H9 (cell line): ENCODE measurements at regions not wholly inside any gene's neighbourhood (a gene's known extent, or its start where the extent isn't known, plus 50 kb on each side); places are given as distances from the start of the nearest gene placed in this dataset.
A peak's percentile ranks its signal among the peaks of the same experiment; 100 is the strongest.

Experiments
- DNase-seq: peaks from one replicate; pipeline ENCODE4 v3.0.0-alpha.2; 2017
- H2AFZ ChIP-seq: one replicate; pipeline ENCODE4 v1.6.1; 2013; ENCODE audit warnings: mild to moderate bottlenecking, low read length, control low read depth, moderate library complexity
- H2AK5ac ChIP-seq: 2 replicates; pipeline ENCODE4 v1.6.1; 2013; ENCODE audit warnings: low read length, control low read depth, mixed read lengths; ENCODE audit not compliant: insufficient read length
- H2BK120ac ChIP-seq: one replicate; pipeline ENCODE4 v1.6.1; 2013; ENCODE audit warnings: low read depth, mild to moderate bottlenecking, low read length, control low read depth, inconsistent platforms; ENCODE audit not compliant: poor library complexity, severe bottlenecking
- H2BK12ac ChIP-seq: 2 replicates; pipeline ENCODE4 v1.6.1; 2013; ENCODE audit warnings: low read length, control low read depth, mixed read lengths, low read depth; ENCODE audit not compliant: insufficient read length
- H2BK15ac ChIP-seq: 2 replicates; pipeline ENCODE4 v1.6.1; 2013; ENCODE audit warnings: low read depth, low read length, control low read depth
- H2BK20ac ChIP-seq: one replicate; pipeline ENCODE4 v1.6.1; 2013; ENCODE audit warnings: low read depth, mild to moderate bottlenecking, low read length, control low read depth, inconsistent platforms; ENCODE audit not compliant: poor library complexity, severe bottlenecking
- H2BK5ac ChIP-seq: 2 replicates; pipeline ENCODE4 v1.6.1; 2013; ENCODE audit warnings: low read length, control low read depth, mixed read lengths; ENCODE audit not compliant: insufficient read length
- H3K14ac ChIP-seq: 2 replicates; pipeline ENCODE4 v1.6.1; 2013; ENCODE audit warnings: low read length, control low read depth; ENCODE audit not compliant: insufficient read depth
- H3K18ac ChIP-seq: 2 replicates; pipeline ENCODE4 v1.6.1; 2013; ENCODE audit warnings: low read depth, mild to moderate bottlenecking, mixed read lengths, low read length, control low read depth; ENCODE audit not compliant: insufficient read length
- H3K23ac ChIP-seq: 2 replicates; pipeline ENCODE4 v1.6.1; 2013; ENCODE audit warnings: low read length, control low read depth, mixed read lengths, low read depth; ENCODE audit not compliant: insufficient read length
- H3K23me2 ChIP-seq: 2 replicates; pipeline ENCODE4 v1.6.1; 2013; ENCODE audit warnings: low read depth, mild to moderate bottlenecking, mixed read lengths, low read length, control low read depth; ENCODE audit not compliant: insufficient read length, poor library complexity, severe bottlenecking
- H3K27ac ChIP-seq: 2 replicates; pipeline ENCODE4 v1.5.1; 2013; ENCODE audit warnings: low read length, control low read depth, mixed read lengths, low read depth; ENCODE audit not compliant: insufficient read length
- H3K27me3 ChIP-seq: 2 replicates; pipeline ENCODE4 v1.6.1; 2013; ENCODE audit warnings: low read length, control low read depth, inconsistent platforms; ENCODE audit not compliant: insufficient read depth
- H3K4ac ChIP-seq: 2 replicates; pipeline ENCODE4 v1.6.1; 2013; ENCODE audit warnings: low read depth, mild to moderate bottlenecking, control low read depth, inconsistent platforms, low read length, moderate library complexity
- H3K4me1 ChIP-seq: 2 replicates; pipeline ENCODE4 v1.6.1; 2013; ENCODE audit warnings: low read length, control low read depth, inconsistent platforms; ENCODE audit not compliant: insufficient read depth
- H3K4me2 ChIP-seq: 2 replicates; pipeline ENCODE4 v1.6.1; 2013; ENCODE audit warnings: low read length, control low read depth, mixed read lengths; ENCODE audit not compliant: insufficient read length, insufficient read depth
- H3K56ac ChIP-seq: 2 replicates; pipeline ENCODE4 v1.6.1; 2013; ENCODE audit warnings: low read depth, mild to moderate bottlenecking, mixed read lengths, low read length, control low read depth; ENCODE audit not compliant: insufficient read length
- H3K79me1 ChIP-seq: 2 replicates; pipeline ENCODE4 v1.6.1; 2013; ENCODE audit warnings: low read depth, mild to moderate bottlenecking, moderate library complexity, low read length, control low read depth, inconsistent platforms; ENCODE audit not compliant: insufficient read depth, poor library complexity, severe bottlenecking
- H3K79me2 ChIP-seq: 2 replicates; pipeline ENCODE4 v1.6.1; 2013; ENCODE audit warnings: low read length, control low read depth, inconsistent platforms; ENCODE audit not compliant: insufficient read depth
- H3K9ac ChIP-seq: 2 replicates; pipeline ENCODE4 v1.6.1; 2013; ENCODE audit warnings: low read length, control low read depth, mixed read lengths; ENCODE audit not compliant: insufficient read length; ENCODE audit errors: extremely low read depth
- H3K9me3 ChIP-seq: one replicate; pipeline ENCODE4 v1.6.1; 2013; ENCODE audit warnings: low read depth, low read length, inconsistent platforms; ENCODE audit not compliant: control insufficient read depth
- H3T11ph ChIP-seq: one replicate; pipeline ENCODE4 v1.6.1; 2013; ENCODE audit warnings: mild to moderate bottlenecking, low read length, control low read depth, inconsistent platforms
- H4K20me1 ChIP-seq: one replicate; pipeline ENCODE4 v1.6.1; 2013; ENCODE audit not compliant: control insufficient read depth, insufficient read length, insufficient read depth
- H4K5ac ChIP-seq: 2 replicates; pipeline ENCODE4 v1.6.1; 2013; ENCODE audit warnings: low read depth, mild to moderate bottlenecking, mixed read lengths, low read length, control low read depth; ENCODE audit not compliant: insufficient read length
- H4K8ac ChIP-seq: replicated peaks from 2 replicates; pipeline ENCODE4 v1.6.1; 2013; ENCODE audit warnings: low read length, control low read depth, mixed read lengths, low read depth; ENCODE audit not compliant: insufficient read length
- H4K91ac ChIP-seq: 2 replicates; pipeline ENCODE4 v1.6.1; 2013; ENCODE audit warnings: low read depth, mild to moderate bottlenecking, moderate library complexity, mixed read lengths, low read length, control low read depth; ENCODE audit not compliant: insufficient read length
- H3K27ac Mint-ChIP-seq, 3 experiments: 2 replicates in 2 of 3; 3 replicates in 1 of 3; pipeline ENCODE4 v1.8.0; 2020 to 2021; ENCODE audit warnings: mixed read lengths in 3 of 3, mild to moderate bottlenecking in 1 of 3, moderate library complexity in 1 of 3
- H3K27me3 Mint-ChIP-seq: 2 replicates; pipeline ENCODE4 v1.8.0; 2021; ENCODE audit warnings: low read depth, mild to moderate bottlenecking, moderate library complexity, mixed read lengths
- H3K36me3 Mint-ChIP-seq, 3 experiments: 2 replicates in 2 of 3; 3 replicates in 1 of 3; pipeline ENCODE4 v1.8.0; 2020 to 2021; ENCODE audit warnings: low read depth in 3 of 3, mixed read lengths in 3 of 3; ENCODE audit not compliant: insufficient read depth in 1 of 3
- H3K4me1 Mint-ChIP-seq, 2 experiments: 2 replicates each; pipeline ENCODE4 v1.8.0; 2020; ENCODE audit warnings: mixed read lengths in 2 of 2
- H3K4me3 Mint-ChIP-seq, 2 experiments: 2 replicates in 1 of 2; 3 replicates in 1 of 2; pipeline ENCODE4 v1.8.0; 2020 to 2021; ENCODE audit warnings: mild to moderate bottlenecking in 2 of 2, mixed read lengths in 2 of 2, moderate library complexity in 1 of 2
- H3K9me3 Mint-ChIP-seq, 2 experiments: 2 replicates in 1 of 2; 3 replicates in 1 of 2; pipeline ENCODE4 v1.8.0; 2020; ENCODE audit warnings: mild to moderate bottlenecking in 2 of 2, mixed read lengths in 2 of 2, moderate library complexity in 1 of 2
- CTCF ChIP-seq: fragments of 200-600 bp; sonication (generic); conservative IDR thresholded peaks from 3 replicates; pipeline ENCODE4 v1.8.0; 2021; ENCODE audit warnings: antibody characterized with exemption, mild to moderate bottlenecking
- WGBS: extraction: QIAGEN DNeasy Blood & Tissue Kit; methylation state at CpG from one replicate; pipeline ENCODE4 v1.1.7; 2013; ENCODE audit warnings: missing lambda C conversion rate, low lambda C conversion rate, mixed read lengths; ENCODE audit not compliant: insufficient read length; ENCODE audit errors: extremely low coverage; 5-methylcytosine and 5-hydroxymethylcytosine counted together

GRCh38 chrX:4809571-4809970 is 1096.1 kb upstream of the PRKX start:
- H3K14ac ChIP-seq = no peak overlapping the region
- Mint-ChIP-seq H3K4me1 (peaks cover 5 to 12% of the 10 kb centered on the region in 2 experiments), H3K27ac (0 out of 7 replicates have a peak overlapping the region, but pooled peaks of 1 of the 3 experiments have one; percentile 48), H3K36me3 (peaks cover 21 to 28% (median 25%) of the 10 kb centered on the region in 3 experiments), H3K9me3 (peaks cover 26 to 34% of the 10 kb centered on the region in 2 experiments), H3K27me3 (peaks cover 1% of the 10 kb centered on the region; the same call in 1 of the 2 replicates), H3K4me3 (no peak overlapping the region)
- H3K4ac ChIP-seq = no peak overlapping the region
- H3K9ac ChIP-seq = no peak overlapping the region
- no peak overlapping the region for H3K56ac ChIP-seq
- no peak overlapping the region for H3K23ac ChIP-seq
- H3K79me1 ChIP-seq = no peaks in the 10 kb centered on the region
- H2BK20ac ChIP-seq = no peak overlapping the region
- H3K9me3 ChIP-seq = peaks cover 12% of the 10 kb centered on the region
- no peak overlapping the region for H2AK5ac ChIP-seq
- DNase-seq = no peak
- no peak for TF ChIP-seq CTCF
- H3K79me2 ChIP-seq = no peaks in the 10 kb centered on the region
- H3K27ac ChIP-seq = no peak overlapping the region
- H2AFZ ChIP-seq = no peak overlapping the region
- H3K4me2 ChIP-seq = no peak overlapping the region
- no peak overlapping the region for H4K8ac ChIP-seq
- no peak overlapping the region for H4K5ac ChIP-seq
- no peak overlapping the region for H3K18ac ChIP-seq
- no peak overlapping the region for H2BK120ac ChIP-seq
- no peak overlapping the region for H2BK12ac ChIP-seq
- H2BK5ac ChIP-seq = no peak overlapping the region
- no peak overlapping the region for H2BK15ac ChIP-seq
- H4K20me1 ChIP-seq = no peaks in the 10 kb centered on the region
- H3K23me2 ChIP-seq = no peaks in the 10 kb centered on the region
- H4K91ac ChIP-seq = no peak overlapping the region
- H3K27me3 ChIP-seq = no peaks in the 10 kb centered on the region
- H3T11ph ChIP-seq = no peak overlapping the region
- H3K4me1 ChIP-seq = no peaks in the 10 kb centered on the region; the same call in 1 of the 2 replicates
- WGBS = no CpG with 5 or more reads among the region's 4 CpGs
